IPS-NIHi11 (cell line): ENCODE measurements at regions not wholly inside any gene's neighbourhood (a gene's known extent, or its start where the extent isn't known, plus 50 kb on each side); places are given as distances from the start of the nearest gene placed in this dataset.

Source experiments
- DNase-seq: peaks from one replicate; pipeline ENCODE4 v3.0.0; 2012; ENCODE audit warnings: mixed read lengths, low spot score

DNA sequence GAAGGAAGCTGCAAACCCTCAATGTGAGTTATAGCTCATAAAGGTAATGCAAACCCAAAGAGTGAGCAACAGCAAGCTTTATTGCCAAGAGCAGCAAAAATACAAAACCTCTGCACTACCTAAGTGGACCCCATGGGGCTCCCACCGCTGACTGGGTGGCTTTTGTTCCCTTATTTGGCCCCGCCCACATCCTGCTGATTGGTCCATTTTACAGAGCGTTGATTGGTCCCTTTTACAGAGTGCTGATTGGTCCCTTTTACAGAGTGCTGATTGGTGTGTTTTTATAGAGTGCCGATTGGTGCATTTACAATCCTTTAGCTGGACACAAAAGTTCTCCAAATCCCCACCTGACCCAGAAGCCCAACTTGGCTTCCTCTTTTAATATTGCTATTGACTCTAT, 154.5 kb upstream of the NSMCE3 start:
- DNase-seq, result no peak

DNA sequence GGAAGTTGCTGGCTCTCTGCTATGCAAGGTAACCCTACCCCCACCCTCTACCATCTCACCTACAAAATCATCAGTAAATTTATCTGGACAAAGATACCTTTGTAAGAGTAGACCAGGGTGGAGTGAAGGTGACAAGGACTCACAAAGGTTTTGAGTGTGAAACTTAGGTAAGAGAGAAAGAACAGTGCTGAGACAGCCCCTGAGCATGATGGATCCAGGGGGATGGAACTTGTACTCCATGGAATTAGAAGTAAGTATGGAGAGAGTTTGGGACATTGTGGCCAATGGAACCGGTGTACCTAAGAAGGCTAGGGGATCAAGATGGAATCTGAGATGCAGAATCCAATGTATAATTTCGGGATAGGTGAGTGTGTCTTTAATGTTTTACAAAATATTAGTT, 153.0 kb upstream of the NSMCE3 start:
- DNase-seq, result no peak

DNA sequence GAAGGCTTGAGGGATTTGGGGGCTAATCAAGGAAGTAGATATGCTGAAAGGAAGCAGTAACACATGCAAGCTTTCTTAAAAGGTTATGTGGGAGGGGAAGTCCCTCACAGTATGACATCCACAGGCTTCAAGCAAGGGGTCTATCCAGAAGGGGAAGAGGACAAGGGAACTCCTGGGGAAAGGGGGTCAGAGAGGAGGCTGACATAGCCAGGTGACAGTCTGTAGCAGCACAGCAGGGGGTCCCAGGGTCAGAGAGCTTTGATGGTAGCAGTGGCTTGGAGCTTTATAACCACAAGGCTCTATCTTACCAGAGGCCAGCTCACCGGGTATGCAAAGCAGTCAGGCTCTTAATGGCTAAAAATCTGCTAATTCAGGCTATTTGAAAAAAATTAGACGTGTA, 150.6 kb upstream of the NSMCE3 start:
- DNase-seq, result peak; percentile 27

DNA sequence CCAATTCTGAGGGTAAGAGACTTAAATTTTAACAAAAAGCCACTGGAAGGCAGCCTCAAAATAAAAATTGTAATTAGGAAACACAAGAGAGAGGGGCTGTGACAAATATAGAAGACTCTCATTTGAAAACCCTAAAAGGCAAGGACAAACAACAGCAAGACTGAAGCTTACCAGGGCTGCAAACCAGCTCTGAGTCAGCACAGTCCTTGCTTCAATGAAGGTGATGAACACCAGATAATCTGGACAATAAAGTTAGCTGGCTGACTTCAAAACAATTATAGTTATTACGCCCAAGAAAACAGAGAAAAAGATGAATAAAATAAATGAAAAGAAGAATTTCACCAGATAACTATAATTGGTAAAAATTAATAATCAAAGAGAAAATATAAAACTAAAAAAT, 149.3 kb upstream of the NSMCE3 start:
- no peak for DNase-seq

DNA sequence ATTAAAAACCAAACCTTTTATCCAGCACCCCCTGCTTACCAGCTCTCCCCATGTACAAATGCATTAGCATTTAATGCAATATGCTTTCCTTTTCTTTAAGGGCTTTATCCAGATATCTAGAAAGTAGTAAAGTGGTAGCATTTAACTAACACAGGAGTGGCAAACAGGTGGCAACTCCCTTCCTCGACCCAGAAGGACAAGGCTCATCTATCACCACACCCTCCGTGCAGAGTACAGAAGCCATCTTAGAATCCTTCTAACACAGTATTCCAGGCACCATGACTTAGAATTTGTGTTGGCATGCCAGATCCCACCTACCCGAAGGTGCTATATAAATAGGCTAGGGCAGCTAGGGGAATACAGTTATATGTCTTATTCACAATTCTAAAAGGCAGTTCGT, 148.6 kb upstream of the NSMCE3 start:
- no peak for DNase-seq

DNA sequence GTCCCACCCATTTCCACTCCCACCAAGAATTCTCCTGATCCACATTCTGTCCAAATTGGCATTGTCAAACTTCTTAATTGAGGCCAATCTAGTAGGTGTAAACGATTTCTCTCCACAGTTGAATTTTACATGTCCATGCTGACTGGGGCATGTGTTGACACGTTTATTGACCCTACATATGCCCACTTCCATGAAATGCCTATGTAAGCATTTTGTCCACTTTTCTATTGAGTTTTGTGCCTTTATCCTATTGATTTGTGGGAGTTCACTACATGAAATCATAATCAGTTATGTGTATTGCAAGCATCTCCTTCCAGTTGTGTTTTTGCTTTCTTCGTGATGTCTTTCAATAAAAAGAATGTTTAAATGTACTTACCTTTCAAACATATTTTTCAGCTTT, 141.7 kb upstream of the NSMCE3 start:
- DNase-seq, result no peak

DNA sequence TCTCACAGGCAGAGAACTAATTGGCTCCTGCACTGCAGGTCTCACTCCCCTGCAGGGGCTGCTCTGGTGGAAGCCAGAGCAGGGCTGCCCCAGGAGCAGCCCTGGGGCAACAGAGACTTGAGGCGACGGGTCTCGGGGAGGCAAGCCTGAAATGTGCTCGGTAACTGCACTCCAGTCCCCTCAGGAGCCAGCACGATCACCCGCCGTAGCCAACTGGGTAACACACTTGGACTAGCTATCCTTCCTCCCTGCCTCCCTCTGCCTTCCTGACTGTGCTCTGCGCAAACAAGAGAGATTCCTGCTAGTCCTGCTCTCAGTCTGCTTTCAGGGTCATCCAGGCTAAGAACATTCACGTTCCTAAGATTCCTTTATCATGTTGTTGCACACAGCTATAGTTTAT, 140.7 kb upstream of the NSMCE3 start:
- DNase-seq, result no peak

DNA sequence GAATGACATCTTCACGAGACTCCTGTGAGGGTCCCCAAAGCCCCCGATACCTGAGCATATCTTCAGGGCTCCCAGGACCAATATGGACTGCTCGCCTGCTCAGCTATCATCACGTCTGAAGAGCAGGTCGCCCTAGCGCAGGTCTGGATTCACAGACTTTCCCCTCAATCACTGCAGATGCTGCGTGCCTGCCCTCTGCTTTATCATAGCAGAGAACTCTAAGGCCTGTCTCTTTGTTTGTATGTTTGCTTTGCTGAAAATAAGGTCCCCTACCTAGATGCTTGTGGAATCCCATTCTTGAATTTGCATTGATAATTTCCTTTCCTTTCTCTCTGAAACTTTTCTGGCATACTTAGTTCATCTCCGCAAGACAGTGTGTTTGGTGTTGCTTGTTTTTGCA, 140.3 kb upstream of the NSMCE3 start:
- DNase-seq, result no peak

DNA sequence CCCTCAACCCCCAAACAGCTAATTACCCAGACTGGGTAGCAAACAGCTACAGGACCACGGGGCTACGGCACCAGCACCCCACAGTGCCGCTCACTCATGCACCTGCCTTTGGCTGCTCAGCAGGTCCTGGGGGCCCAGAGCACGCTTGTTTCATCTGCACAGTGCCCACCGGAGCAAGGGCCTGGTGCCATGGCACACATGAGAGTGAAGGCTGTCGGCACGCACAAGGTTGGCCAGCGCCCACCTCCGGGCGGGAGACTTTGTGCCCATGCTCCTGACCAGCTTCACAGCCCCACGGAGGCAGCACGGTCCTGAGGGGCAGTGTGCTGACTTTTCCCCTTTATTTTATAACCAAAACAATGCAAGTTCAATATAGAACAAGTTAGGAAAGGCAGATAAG, 135.9 kb upstream of the NSMCE3 start:
- no peak for DNase-seq

DNA sequence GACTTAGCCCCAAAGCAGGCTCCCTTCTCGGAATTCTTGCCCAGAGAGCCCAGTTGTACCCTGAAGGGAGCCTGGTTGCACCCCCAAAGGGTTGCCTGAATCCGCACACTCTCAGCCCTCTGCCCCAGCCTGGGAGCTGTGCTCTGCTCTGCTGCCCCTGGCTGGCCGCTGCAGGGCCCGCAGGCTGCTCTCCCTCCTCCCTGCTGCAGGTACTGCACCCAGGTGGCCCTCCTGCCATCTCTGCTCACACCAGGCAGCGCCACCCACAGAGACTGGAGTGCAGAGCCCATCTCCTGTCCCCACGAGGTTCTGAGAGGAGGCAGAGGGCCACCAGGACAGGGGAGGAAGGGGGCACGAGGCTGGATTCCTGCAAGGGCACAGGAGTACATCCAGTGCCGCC, 134.2 kb upstream of the NSMCE3 start:
- DNase-seq, result peak; percentile 71

DNA sequence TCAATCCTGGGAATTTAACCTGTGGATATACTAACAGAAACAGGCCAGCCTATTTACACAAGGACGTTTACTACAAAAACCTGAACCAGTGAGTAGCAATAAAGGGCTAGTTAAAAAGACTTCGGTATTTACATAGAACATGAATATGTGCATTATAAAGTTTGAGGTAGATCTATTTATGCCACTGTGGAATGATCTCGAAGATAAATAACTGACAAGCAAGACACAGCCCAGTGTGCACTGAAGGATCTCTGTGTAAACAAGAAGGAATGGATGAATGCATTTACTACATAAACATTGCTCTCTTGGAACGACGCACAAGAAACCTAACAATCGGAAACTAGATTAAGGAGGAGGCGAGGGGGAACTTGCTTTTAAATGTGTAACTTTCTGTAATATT, 132.0 kb upstream of the NSMCE3 start:
- DNase-seq, result no peak

DNA sequence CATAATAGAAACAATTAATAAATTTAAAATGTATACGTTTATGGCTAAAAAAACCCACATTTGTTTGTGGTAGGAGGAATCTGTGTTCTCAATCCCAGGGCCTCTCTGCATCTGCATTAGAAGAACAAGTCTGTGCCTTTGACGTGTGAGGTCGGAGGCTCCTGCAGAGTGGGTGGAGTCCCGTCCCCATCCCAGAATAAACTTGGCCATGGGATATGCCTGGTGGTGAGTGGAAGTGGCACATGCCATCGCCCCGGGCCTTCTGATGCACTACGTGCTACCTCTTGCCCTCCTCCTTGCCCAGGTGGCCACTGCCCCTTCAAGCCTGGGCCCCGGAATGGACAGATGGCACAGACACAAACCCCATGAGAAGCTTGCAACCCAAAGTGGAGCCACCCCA, 131.1 kb upstream of the NSMCE3 start:
- DNase-seq, result peak; percentile 55

DNA sequence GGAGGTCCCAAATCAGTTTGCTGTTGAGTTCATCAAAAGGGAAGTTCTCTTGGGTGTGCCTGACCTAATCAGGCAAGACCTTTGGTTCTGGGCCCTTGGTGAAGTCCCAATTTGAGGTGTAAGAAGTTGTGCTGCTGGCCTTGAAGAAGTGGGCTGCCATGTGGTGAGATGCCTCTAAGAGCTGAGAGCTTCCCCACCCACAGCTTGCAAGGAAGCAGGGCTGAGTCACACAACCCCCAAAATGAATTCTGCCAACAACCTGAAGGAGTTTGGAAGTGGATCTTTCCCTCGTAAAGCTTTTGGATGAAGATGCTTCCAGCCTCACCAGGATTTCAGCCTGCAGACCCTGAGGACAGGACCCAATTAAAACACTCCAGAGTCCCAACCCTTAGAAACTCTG, 129.3 kb upstream of the NSMCE3 start:
- DNase-seq, result no peak

DNA sequence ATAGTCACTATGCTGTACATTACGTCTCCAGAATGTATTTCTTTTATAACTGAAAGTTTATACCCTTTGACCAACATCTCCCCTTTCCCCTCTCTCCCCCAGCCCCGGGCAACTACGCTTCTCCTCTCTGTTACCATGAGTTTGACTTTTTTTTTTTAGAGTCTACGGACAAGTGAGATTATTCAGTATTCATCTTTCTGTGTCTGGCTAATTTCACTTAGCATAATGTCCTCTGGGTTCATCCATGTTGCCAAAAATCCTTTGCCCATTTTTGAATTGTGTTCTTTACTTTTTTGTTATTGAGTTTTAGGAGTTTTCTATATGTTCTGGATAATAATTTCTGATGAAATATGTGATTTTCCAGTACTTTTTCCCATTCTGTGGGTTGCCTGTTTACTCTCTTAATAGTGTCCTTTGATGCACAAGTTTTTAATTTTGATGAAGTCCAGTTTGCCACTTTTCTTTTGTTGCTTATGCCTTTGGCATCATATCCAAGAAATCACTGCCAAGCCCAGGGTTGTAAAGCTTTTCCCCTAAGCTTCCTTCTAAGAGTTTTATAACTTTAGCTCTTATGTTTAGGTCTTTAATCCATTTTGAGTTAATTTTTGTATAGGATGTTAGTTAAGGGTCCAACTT, 126.7 kb upstream of the NSMCE3 start:
- no peak for DNase-seq

DNA sequence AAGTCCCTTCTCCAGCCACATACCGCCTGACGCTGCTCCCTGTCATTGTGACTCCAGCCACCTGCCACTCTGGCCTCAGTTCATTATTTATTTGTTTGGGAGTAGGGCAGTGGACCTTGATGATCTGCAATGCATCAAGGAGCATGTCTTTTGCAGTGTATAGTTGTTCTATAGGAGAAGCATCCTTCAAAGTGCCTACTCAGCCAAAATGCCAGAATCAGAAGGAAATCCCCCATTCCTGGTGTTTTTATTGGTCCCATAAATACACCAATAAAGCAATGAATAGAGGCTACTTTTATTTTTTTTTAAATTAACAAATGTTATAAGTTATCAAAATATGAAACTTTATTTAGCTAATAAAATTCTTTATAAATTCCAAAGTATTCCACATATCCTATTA, 123.8 kb upstream of the NSMCE3 start:
- no peak for DNase-seq

DNA sequence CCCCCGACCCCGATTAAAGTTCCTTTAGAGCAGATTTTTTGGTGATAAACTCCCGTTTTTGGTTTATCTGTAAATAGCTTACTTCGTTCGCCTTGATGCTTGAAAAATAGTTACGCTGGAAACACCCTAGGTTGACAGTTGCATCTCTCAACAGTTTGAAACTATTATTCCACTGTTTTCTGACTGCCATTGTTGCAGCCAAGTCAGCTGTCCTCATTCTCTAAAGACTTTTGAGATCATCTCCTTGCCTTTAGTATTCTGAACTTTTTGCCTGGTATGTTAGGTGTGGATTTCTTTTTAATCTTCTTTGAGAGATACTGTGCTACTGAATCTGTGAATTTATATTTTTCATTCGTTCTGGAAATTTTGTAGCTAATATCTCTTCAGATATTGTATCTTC, 122.7 kb upstream of the NSMCE3 start:
- no peak for DNase-seq

DNA sequence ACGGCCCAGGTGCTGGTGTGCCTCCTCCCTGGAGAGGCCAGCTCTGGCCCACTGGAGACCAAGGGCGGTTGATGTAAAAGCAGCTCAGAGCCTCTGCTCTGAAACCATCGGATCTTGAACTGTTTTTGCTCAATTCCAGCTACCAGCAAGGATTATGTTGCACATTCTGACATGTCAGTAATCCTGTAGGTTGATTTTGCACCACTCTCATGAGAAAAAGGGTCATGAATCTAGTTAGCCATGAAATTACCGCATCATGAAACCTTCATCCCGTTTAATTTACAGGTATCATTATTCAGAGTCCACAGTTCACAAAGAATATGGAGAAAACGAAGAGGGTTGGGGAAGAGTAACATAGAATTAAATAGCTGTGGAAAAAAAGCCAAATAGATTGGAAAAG, 120.4 kb upstream of the NSMCE3 start:
- DNase-seq, result no peak

DNA sequence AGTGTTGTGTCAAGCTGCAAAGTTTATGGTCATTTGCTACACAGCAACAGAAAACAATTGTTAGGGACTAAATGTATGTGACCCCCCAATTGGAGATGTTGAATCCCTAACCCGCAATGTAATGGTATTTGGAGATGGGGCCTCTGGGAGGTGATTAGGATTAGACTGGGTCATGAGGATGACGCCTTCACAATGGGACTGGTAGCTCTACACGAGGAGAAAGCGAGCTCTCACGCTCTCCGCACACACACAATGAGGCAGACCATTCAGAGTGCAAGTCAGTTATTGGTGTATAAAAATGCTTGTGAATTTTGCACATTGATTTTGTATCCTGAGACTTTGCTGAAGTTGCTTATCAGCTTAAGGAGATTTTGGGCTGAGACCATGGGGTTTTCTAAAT, 116.9 kb upstream of the NSMCE3 start:
- DNase-seq, result no peak

DNA sequence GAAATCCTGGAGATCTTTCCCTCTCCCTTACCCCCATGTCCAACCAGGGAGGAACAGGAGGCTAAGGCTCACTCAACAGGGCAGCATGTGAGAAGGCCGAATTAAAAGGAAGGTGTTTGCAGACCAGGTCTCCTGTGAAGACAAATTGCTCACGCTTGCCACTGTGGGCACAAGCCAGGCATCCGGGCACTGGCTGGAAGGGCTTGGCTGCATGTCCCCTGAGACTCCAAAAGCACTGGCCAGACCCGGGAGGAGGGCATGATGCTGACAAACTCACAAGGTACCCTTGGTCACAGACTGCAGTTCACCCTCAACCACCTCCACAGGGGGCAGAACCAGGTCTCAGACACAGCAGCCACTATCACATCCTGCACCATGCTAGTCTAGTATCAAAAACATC, 113.7 kb upstream of the NSMCE3 start:
- DNase-seq, result no peak

DNA sequence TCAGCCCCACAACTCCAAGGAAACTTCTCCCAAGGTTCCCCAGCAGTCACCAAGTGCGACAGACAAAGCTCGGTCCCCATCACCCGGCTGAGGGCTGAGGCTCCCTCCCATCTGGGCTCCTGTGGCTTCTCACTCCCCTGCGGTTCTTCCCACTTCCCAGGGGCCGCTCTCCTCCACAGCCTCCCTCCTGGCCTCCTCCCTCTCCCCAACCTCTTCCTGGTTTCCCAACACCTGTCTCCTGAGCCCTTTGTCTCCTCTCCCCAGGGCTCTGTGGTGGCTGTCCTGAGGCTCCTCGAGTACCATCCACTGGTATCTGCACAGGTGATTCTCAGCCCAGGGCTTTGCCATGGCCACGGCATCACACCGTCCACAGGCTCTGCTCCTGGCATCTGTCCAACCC, 113.2 kb upstream of the NSMCE3 start:
- no peak for DNase-seq

DNA sequence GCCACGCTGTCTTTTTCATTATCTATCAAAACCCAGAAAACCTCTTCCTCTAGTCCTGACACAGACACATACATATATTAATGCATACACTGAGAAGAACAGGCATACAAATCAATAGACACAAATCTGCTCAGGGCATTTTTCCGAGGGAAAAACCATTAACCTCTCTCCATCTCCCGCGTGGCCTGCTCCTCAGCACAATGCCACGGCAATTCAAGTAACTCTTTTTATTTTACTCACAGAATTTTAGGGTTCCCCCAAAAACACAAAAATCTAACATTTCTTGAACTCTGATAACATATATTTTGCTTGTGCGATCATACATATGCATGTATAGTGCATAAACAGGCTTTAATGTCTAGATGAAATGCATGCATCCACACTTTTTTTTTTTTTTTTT, 110.8 kb upstream of the NSMCE3 start:
- no peak for DNase-seq

DNA sequence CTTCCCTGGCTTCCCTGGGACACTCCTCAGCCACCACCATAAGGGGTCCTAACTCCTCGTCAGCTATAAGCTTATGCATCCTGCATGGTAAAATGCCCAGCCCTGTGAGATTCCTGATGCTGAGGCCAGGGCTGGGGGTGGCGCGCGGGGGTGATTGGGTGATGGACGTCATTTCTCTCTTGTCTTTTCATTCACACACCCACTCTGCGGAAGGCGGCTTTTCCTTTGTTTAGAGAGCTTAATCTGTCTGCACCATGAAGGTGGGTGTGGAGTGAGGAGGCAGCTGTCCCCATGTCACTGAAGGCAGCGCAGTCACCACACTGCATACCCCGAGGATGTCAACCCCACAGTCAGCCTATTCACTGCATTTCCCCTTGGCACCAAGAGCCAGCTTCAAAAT, 110.0 kb upstream of the NSMCE3 start:
- DNase-seq, result no peak

DNA sequence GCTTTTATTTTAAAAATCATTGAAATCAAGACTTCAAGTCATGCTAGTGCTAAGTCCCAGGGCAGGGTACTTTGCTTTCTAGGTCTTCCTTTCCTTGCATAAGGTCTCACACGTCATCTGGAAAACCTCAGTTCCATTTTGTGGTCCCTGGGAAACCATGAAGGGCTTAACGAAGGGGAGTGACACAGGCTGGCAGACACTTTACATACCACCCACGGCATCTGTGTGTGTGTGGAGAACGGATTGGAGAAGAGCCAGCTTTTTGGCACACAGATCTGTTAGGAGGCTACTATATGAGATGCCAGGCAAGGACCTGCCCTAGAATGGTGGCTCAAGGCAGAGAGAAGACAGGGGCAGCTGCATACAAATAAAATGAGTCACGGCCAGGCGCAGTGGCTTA, 107.5 kb upstream of the NSMCE3 start:
- DNase-seq, result no peak

DNA sequence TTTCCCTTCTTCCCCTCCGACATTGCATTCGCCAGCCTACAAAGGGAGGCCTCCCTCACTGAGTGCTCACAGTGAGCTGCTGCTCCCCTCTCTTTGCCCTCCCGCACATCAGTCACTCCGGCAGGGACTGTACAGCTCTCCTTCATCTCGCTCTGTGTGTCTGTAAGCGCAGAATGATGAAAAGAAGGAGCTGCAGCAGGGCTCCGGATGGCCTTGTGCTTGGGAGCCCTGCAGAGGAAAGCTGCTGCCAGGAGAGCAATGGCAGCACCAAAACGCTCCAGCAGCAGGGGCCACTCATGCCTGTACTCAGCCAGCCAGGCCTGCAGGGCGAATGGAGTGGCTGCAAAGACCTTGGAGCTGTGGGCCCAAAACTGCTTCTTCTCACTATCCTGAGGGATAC, 107.0 kb upstream of the NSMCE3 start:
- DNase-seq, result no peak

DNA sequence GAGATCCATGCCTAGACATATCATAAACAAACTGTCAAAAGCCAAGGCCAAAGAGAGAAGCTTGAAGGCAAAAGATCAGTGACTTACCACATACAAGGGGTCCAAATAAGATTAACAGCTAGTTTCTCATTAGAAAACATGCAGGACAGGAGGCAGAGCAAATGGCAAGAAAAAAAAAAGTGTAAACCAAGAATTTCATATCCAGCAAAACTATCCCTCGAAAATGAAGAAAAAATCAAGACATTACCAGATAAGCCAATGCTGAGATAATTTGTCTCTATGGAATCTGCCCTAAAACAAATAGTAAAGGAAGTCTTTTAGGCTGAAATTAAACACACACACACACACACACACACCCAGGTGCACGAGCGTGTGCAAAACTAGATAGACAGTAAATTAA, 99.6 kb upstream of the NSMCE3 start:
- DNase-seq, result no peak
